ENCODE measurements at regions not wholly inside any gene's neighbourhood (a gene's known extent, or its start where the extent isn't known, plus 50 kb on each side); places are given as distances from the start of the nearest gene placed in this dataset.

DNA sequence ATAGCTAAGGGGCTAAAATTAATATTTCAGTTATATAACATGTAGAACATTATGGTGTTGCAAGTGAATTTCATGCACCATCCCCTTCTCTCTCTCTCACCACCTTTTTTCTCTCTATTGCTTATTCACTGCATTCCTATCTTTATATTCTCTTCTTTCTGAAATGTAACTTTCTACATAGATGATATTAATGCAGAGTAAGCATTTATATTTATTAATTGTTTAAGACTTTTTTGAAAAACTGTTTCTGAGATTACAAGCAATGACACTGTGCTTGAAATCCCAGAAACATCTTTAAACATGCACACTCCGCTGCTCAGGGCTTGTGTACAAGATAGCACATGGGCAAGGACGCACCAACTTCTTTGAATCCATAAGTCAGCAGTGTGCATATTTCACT, 567.7 kb upstream of the SGCD start:
- in situ Hi-C loops (cut with MboI; ENCODE audit: low sequenced_read_pairs) (no loop called here), dilution Hi-C loops (cut with HindIII; ENCODE audit: low sequenced_read_pairs, unreplicated experiment) (no loop called here), intact Hi-C loops (cut with micrococcal nuclease) (no loop called here)
- Histone ChIP-seq H3K36me3 (ENCODE audit: control insufficient read depth, insufficient read depth, low read length) (no peaks in the 10 kb centered on the region), H2AK9ac (replicated peaks; ENCODE audit: low read depth, low read length, poor library complexity) (no peak overlapping the region), H3K9me1 (ENCODE audit: insufficient read depth, low read length) (no peaks in the 10 kb centered on the region), H3K56ac (ENCODE audit: extremely low read depth, insufficient read depth, low read length) (no peak overlapping the region), H3K4me1 (ENCODE audit: control insufficient read depth, insufficient read depth, low read length) (no peaks in the 10 kb centered on the region), H3K4me2 (ENCODE audit: low read depth, low read length) (no peak overlapping the region), H2AFZ (replicated peaks; ENCODE audit: low read length, poor library complexity) (no peak overlapping the region), H4K8ac (ENCODE audit: low read depth in 2 of 2, low read length in 2 of 2) (no peak overlapping the region), H2BK5ac (ENCODE audit: low read depth, low read length, poor library complexity, severe bottlenecking) (no peak overlapping the region), H3K14ac (replicated peaks; ENCODE audit: low read depth, low read length) (no peak overlapping the region), H2BK120ac (ENCODE audit: low read depth, low read length) (no peak overlapping the region), H3K9ac (ENCODE audit: low read depth, low read length) (no peak overlapping the region), H2BK20ac (ENCODE audit: low read depth, low read length) (no peak overlapping the region), H3K27ac (ENCODE audit: insufficient read depth, low read length) (no peak overlapping the region), H3K79me1 (ENCODE audit: low read depth in 1 of 2, low read length in 2 of 2) (no peaks in the 10 kb centered on the region), H3K27me3 (ENCODE audit: control insufficient read depth, insufficient read depth, low read length) (no peaks in the 10 kb centered on the region), H3K23ac (ENCODE audit: low read depth, low read length) (no peak overlapping the region), H4K91ac (ENCODE audit: insufficient read depth, low read depth, low read length) (no peak overlapping the region), H3K18ac (ENCODE audit: low read depth, low read length) (no peak overlapping the region), H3K4me3 (ENCODE audit: insufficient read depth, low read depth, low read length) (no peak overlapping the region), H4K5ac (ENCODE audit: low read depth, low read length) (no peak overlapping the region), H2BK15ac (ENCODE audit: low read depth, low read length) (no peak overlapping the region), H3K9me3 (ENCODE audit: control insufficient read depth, insufficient read depth, low read length) (peaks cover 7% of the 10 kb centered on the region; the same call in 1 of the 2 replicates), H3K4ac (ENCODE audit: low read depth, low read length) (no peak overlapping the region), H4K20me1 (ENCODE audit: insufficient read depth, low read length) (no peaks in the 10 kb centered on the region), H2AK5ac (ENCODE audit: low read depth, low read length) (no peak overlapping the region)
- TF ChIP-seq MXI1 (IDR thresholded peaks at IDR 0.05; ENCODE audit: borderline replicate concordance, low read depth, low read length), result no peak
- peak; percentile 73 for TF ChIP-seq MAFK (IDR thresholded peaks at IDR 0.05; ENCODE audit: low read depth, low read length)
- no peak for TF ChIP-seq CHD1 (IDR thresholded peaks at IDR 0.05; ENCODE audit: low read depth, low read length)
- DNase-seq (no peak), ATAC-seq (ENCODE audit: low read depth) (no peak)
- no TSS peak for BruUV-seq (replicated peaks)
- no CpG with 5 or more reads among the region's 2 CpGs for whole genome bisulfite sequencing, 2 experiments (ENCODE audit: extremely low coverage in 2 of 2, insufficient read length in 1 of 2)
- CTCF ChIA-PET, result no interaction called here
- POLR2A ChIA-PET (ENCODE audit: unreplicated experiment), result no interaction called here
